ENCODE measurements at regions not wholly inside any gene's neighbourhood (a gene's known extent, or its start where the extent isn't known, plus 50 kb on each side); places are given as distances from the start of the nearest gene placed in this dataset.
A peak's percentile ranks its signal among the peaks of the same experiment; 100 is the strongest.
"Not testable (repeated sequence)": the region's sequence is repeated elsewhere in the genome, so short reads cannot be mapped to it uniquely, and the experiment has no call there.

GRCh38 chr4:130054908-130055307 is 959.0 kb downstream of the C4orf33 start:
- no peak for DNase-seq
- no peak for ATAC-seq
- intact Hi-C loops (cut with DNase I, micrococcal nuclease), result no loop called here

DNA sequence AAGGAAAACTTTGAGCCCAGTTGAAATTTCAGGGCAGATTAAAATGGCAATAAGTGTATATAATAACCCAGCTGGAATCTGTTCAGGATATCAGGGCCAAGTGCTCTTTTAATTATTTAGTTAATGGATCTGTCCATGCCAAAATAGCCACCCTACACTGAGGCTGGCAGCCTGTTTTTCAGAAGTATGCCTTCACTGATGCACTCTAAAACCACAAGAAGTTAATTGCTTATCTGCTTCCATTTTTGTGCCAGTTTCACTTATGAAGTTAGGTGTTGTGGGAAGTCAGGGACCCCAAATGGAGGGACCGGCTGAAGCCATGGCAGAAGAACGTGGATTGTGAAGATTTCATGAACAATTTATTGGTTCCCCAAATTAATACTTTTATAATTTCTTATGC is 960.3 kb downstream of the C4orf33 start:
- intact Hi-C loops (cut with DNase I, micrococcal nuclease), result no loop called here
- no peak for ATAC-seq
- DNase-seq, result no peak

- ATAC-seq (no peak), DNase-seq (no peak)
- intact Hi-C loops (cut with DNase I, micrococcal nuclease), result no loop called here
Measured at GRCh38 chr4:130064471-130064870, 968.5 kb downstream of the C4orf33 start.

GRCh38 chr4:130067419-130067818 is 971.5 kb downstream of the C4orf33 start:
- intact Hi-C loops (cut with DNase I, micrococcal nuclease), result no loop called here
- ATAC-seq (no peak), DNase-seq (no peak)

- DNase-seq (no peak), ATAC-seq (no peak)
Measured at GRCh38 chr4:130068072-130068471, 972.1 kb downstream of the C4orf33 start.

DNA sequence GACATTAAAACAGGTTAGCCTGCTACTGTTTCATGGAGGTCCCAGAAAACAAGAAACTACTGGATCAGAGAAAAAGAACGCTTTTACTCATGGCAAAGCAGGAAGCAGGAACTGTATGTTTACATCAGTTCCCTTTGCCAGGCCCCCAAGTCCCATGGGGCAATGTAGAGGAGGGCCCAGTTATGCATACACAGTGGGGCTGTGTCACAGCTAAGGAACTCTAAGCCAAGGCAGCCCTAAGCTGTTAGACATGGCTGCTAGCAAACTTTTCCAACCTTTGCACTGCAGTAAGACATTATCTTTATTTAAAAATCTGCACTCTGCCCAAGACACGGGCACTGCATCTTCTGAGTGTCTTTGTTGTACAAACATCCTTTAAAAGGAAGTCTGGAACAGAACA is 975.8 kb downstream of the C4orf33 start:
- ATAC-seq (peak; percentile 71), DNase-seq (no peak)
- intact Hi-C loops (cut with DNase I, micrococcal nuclease), result no loop called here

More at GRCh38 chr4:130068072-130068471, 972.1 kb downstream of the C4orf33 start:
- intact Hi-C loops (cut with DNase I, micrococcal nuclease), result no loop called here

- ATAC-seq, result peak; percentile 77
- intact Hi-C loops (cut with DNase I, micrococcal nuclease), result no loop called here
- DNase-seq, result no peak
Measured at GRCh38 chr4:130073145-130073790, 977.3 kb downstream of the C4orf33 start.

DNA sequence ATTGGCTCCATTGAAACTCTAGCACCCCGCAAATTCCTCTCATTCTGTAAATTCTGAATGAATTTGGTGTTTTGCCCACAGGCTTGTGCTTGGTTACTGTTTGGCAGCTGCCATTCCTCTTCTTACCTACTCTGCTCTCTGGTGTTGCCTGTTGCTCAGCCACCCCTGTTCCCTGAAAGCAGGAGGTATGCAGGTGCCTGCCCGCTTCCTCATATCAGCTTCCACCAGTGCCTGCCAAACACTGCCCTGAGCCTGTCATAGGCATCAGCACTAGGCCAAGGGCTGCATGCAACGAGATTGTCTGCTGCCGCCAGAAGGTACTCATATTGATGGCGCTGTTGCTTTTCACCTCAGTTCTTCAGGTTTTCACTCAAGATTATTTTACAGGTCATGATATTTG is 978.1 kb downstream of the C4orf33 start:
- intact Hi-C loops (cut with DNase I, micrococcal nuclease), result no loop called here
- DNase-seq, result peak in 1 of 2 donors; percentile 11
- peak; percentile 73 for ATAC-seq

GRCh38 chr4:130077275-130077674 is 981.3 kb downstream of the C4orf33 start:
- intact Hi-C loops (cut with DNase I, micrococcal nuclease), result no loop called here
- no peak for ATAC-seq

DNA sequence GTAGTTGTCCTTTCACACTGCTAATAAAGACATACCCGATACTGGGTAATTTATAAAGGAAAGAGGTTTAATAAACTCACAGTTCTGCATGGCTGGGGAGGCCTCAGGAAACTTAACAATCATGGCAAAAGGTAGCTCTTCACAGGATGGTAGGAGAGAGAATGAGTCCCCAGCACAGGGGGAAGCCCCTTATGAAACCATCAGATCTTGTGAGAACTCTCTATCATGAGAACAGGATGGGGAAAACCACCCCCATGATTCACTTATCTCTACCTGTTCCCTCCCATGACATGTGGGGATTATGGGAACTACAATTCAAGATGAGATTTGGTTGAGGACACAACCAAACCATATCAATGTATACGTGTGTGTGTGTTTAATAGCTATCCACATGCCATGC is 983.1 kb downstream of the C4orf33 start:
- DNase-seq; ATAC-seq; intact Hi-C loops (cut with DNase I, micrococcal nuclease): not testable (repeated sequence)

More at GRCh38 chr4:130077275-130077674, 981.3 kb downstream of the C4orf33 start:
- DNase-seq, result no peak

DNA sequence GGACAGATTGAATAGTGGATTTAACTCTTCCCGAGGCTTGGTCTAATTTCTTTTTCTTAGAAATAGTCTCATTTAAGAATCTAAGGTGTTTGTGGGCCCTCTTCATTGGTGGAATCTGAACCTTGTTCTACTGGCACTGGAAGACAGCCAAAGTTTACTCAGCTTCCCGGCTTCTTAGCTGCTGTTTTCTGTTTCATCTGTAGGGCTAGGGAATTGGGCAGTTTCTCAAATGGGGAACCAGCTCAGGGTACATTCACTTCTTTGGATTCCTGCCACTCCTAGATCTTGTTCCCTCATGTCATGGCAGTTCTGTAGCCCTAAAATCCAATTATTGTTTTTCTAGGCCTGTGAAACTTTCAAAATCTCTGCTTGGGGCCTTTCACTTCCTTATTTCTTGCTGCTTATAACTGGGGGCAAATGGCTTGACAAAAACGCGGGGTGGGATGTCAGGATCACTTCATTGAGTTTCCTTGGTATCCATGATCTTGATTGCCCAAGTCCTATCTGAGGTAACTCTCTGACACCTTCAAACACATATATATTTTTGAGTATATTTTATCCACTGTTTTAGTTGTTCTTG is 985.0 kb downstream of the C4orf33 start:
- intact Hi-C loops (cut with DNase I, micrococcal nuclease), result no loop called here
- ATAC-seq, result peak; percentile 69
- no peak for DNase-seq

- ATAC-seq, result no peak
- DNase-seq, result no peak
- intact Hi-C loops (cut with DNase I, micrococcal nuclease), result no loop called here
Measured at GRCh38 chr4:130090427-130090826, 994.5 kb downstream of the C4orf33 start.

DNA sequence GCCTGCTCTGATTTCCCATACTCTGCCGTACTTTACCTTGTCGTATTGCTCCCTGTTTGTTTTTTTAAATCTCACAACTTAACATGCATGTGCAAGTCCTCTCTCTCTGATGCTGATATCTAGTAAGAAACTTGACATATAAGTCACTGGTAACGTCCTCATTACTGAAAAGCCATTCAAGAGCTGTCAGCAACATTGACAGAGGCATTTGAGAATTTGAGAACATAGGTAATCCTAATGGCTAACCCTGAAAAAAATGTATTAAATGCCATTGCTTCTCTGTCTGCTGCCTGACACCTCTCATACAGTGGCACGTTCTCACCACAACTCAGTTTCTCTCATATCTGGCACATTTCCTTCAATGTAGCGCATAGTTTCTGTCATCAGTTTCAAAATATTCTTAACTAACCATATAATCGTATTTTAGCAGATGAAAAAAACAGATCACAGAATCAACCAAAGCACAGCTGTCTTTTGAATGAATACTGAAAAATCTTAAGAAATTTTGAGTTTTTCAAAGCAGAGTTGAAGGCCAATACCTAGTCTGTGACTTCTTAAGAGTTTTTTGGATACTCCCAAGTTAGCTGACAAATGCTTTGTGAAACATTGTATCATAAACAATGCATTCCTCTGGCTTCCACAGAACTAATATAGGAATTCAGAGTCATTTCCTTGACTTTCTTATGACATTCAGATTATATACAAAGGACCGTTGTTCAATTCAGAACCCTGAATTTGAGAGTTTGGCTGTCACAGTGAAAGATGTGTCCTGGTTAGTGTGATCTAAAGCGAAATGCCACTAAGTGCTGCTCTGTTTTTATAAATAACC is 996.4 kb downstream of the C4orf33 start:
- intact Hi-C loops (cut with DNase I, micrococcal nuclease), result no loop called here
- DNase-seq (no peak), ATAC-seq (no peak)

DNA sequence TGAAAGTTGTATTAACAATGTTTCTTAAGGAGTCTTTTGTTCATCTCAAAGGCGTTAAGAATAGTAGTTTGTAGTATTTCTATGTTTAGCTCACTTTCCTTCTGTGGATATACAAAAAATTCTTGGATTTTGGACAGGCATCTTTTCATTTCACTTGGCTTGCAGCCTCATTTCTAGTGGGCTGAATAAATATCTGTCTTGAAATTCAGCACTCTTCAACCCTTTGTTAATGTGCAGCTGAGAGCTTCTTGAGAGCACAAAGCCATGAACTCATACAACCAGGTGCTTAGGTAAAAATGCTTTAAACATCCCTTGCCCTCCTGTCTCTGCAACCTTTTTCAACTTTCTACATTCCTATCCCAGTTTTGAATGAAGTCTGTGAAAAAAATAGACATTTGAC is 1003.2 kb downstream of the C4orf33 start:
- intact Hi-C loops (cut with DNase I, micrococcal nuclease), result no loop called here
- ATAC-seq (no peak), DNase-seq (no peak)

DNA sequence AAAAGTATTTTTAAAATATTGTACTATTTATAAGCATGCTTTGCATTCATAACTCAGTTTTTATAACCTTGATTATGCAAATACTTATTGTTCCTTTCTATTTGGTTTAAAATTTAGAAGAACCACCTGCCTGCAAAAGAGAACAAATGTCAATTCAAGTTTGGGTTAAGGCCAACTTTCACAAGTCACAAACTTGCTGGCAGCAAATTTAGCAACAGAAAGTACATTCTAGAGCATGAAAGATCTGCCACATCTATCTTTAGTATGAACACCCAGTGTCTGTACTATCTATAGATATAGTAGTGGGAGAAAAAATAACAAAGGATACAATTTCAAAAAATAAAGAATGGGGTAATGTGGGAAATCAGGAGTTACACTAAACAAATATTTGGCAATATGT is 1014.2 kb downstream of the C4orf33 start:
- intact Hi-C loops (cut with DNase I, micrococcal nuclease), result no loop called here
- no peak for DNase-seq
- no peak for ATAC-seq

DNA sequence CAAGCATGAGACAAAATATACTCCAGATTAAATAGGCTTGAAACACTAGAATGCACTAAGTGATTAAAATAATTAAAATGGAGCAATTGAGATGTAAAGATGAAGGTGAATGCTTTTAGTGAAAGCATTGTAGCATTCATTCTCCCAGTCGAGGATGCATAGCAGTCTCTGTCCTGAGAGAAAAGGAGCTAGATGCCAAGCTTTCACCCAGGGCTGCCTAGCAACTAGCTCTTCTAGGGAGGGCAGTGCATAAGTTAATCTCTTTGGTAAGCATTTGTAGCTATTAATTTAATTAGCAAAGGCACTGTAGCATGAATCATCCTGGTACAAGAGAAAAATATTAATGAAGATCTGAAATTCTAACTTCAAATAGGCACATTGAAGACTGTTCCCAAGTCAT is 1014.8 kb downstream of the C4orf33 start:
- no peak for DNase-seq
- intact Hi-C loops (cut with DNase I, micrococcal nuclease), result no loop called here

GRCh38 chr4:130124066-130124465 is 1028.1 kb downstream of the C4orf33 start:
- no peak for DNase-seq
- ATAC-seq, result no peak
- intact Hi-C loops (cut with DNase I, micrococcal nuclease), result no loop called here

More for the DNA sequence above, 1014.8 kb downstream of the C4orf33 start:
- ATAC-seq, result no peak

- ATAC-seq (no peak), DNase-seq (no peak)
- intact Hi-C loops (cut with DNase I, micrococcal nuclease), result no loop called here
Measured at GRCh38 chr4:130125467-130125866, 1029.5 kb downstream of the C4orf33 start.

- ATAC-seq (no peak), DNase-seq (no peak)
- intact Hi-C loops (cut with DNase I, micrococcal nuclease), result no loop called here
Measured at GRCh38 chr4:130127297-130127696, 1031.3 kb downstream of the C4orf33 start.

DNA sequence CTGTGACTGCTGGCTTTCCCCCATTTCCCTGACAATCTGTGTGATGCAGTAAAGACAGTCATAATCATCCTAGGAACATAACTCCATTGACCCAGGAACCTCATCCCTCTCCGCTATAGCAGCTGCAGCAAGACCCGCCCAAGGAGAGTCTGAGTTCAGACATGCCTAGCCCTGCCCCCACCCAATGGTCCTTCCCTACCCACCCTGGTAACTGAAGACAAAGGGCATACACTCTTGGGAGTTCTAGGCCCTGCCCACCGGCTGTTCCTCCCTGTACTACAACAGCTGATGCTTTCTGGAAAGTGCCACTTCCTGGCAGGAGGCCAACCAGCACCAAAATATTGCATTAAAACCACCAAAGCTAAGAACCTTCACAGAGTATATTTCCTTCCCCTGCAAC is 1035.6 kb downstream of the C4orf33 start:
- intact Hi-C loops (cut with DNase I, micrococcal nuclease), result no loop called here
- DNase-seq (no peak), ATAC-seq (no peak)

All from left colon (tissue), 2 donors.